Thyroid gland (tissue), 4 donors: ENCODE measurements at regions not wholly inside any gene's neighbourhood (a gene's known extent, or its start where the extent isn't known, plus 50 kb on each side); places are given as distances from the start of the nearest gene placed in this dataset.

ENCODE experiments used
- CTCF ChIP-seq, 6 experiments: fragments of 200-600 bp in 3 of 6; fragments of 450-650 bp in 3 of 6; sonication (generic) in 3 of 6; IDR thresholded peaks; one replicate each; pipeline ENCODE4 v1.5.1; 2016 to 2019; ENCODE audit warnings: antibody characterized with exemption in 6 of 6, mild to moderate bottlenecking in 2 of 6, inconsistent platforms in 1 of 6, moderate library complexity in 1 of 6
- POLR2A ChIP-seq, 2 donors: fragments of 450-650 bp; IDR thresholded peaks; one replicate each; pipeline ENCODE4 v1.6.1; 2017; ENCODE audit warnings: antibody characterized with exemption in 2 of 2, mild to moderate bottlenecking in 2 of 2, moderate library complexity in 1 of 2

- TF ChIP-seq POLR2A (IDR thresholded peaks at IDR 0.05) (no peak), CTCF (IDR thresholded peaks at IDR 0.05) (no peak)
Observed at GRCh38 chrX:10819973-10820372, 199.6 kb upstream of the MID1 start.
